Large intestine (tissue), 3 donors: ENCODE measurements at regions not wholly inside any gene's neighbourhood (a gene's known extent, or its start where the extent isn't known, plus 50 kb on each side); places are given as distances from the start of the nearest gene placed in this dataset.

Experiments
- DNase-seq, 2 donors: peaks; one replicate each; pipeline versions ENCODE4 v3.0.0 to v3.0.0-alpha.2; 2013
- H3K27ac ChIP-seq: one replicate; pipeline ENCODE4 v1.5.1; 2013; ENCODE audit warnings: low read length
- H3K27me3 ChIP-seq: 2 replicates; pipeline ENCODE4 v1.6.1; 2013; ENCODE audit warnings: low read length; ENCODE audit not compliant: control insufficient read depth, insufficient read depth
- H3K36me3 ChIP-seq: 2 replicates; pipeline ENCODE4 v1.6.1; 2013; ENCODE audit warnings: low read length; ENCODE audit not compliant: control insufficient read depth, insufficient read depth
- H3K4me1 ChIP-seq: one replicate; pipeline ENCODE4 v1.6.1; 2013; ENCODE audit warnings: low read length; ENCODE audit not compliant: control insufficient read depth, insufficient read depth
- H3K4me3 ChIP-seq: one replicate; pipeline ENCODE4 v1.5.1; 2013; ENCODE audit warnings: low read length
- H3K9me3 ChIP-seq: one replicate; pipeline ENCODE4 v1.6.1; 2013; ENCODE audit warnings: mild to moderate bottlenecking, low read depth, low read length, moderate library complexity; ENCODE audit not compliant: control insufficient read depth
- WGBS: methylation state at CpG from one replicate; pipeline ENCODE4 v1.1.5; 2013; ENCODE audit warnings: low lambda C conversion rate; ENCODE audit not compliant: insufficient coverage; 5-methylcytosine and 5-hydroxymethylcytosine counted together

- Histone ChIP-seq H3K4me3 (no peak overlapping the region), H3K9me3 (no peaks in the 10 kb centered on the region), H3K27ac (no peak overlapping the region), H3K36me3 (no peaks in the 10 kb centered on the region), H3K4me1 (no peaks in the 10 kb centered on the region), H3K27me3 (no peaks in the 10 kb centered on the region)
- no CpG with 5 or more reads among the region's 2 CpGs for WGBS
- no peak for DNase-seq
These were observed 746.0 kb upstream of the CDH2 start for GRCh38 chr18:28922936-28923335.

- no peaks in the 10 kb centered on the region for H3K9me3 ChIP-seq
- no peaks in the 10 kb centered on the region for H3K36me3 ChIP-seq
- DNase-seq: no peak
- H3K27ac ChIP-seq: no peak overlapping the region
- no peak overlapping the region for H3K4me3 ChIP-seq
- H3K4me1 ChIP-seq: no peaks in the 10 kb centered on the region
- H3K27me3 ChIP-seq: no peaks in the 10 kb centered on the region
These were observed 739.5 kb upstream of the CDH2 start for GRCh38 chr18:28916456-28916855.

GRCh38 chr18:28905509-28905908 is 728.6 kb upstream of the CDH2 start:
- H3K36me3 ChIP-seq: no peaks in the 10 kb centered on the region
- peaks cover 2% of the 10 kb centered on the region for H3K9me3 ChIP-seq
- WGBS: no CpG with 5 or more reads among the region's 1 CpG
- no peaks in the 10 kb centered on the region for H3K27me3 ChIP-seq
- H3K27ac ChIP-seq: no peak overlapping the region
- no peak for DNase-seq
- no peak overlapping the region for H3K4me3 ChIP-seq
- no peaks in the 10 kb centered on the region for H3K4me1 ChIP-seq

- no peak overlapping the region for H3K27ac ChIP-seq
- peaks cover 2% of the 10 kb centered on the region for H3K9me3 ChIP-seq
- H3K4me3 ChIP-seq: no peak overlapping the region
- H3K36me3 ChIP-seq: no peaks in the 10 kb centered on the region
- WGBS: 83% methylated on average over 1 of the region's 1 CpG
- DNase-seq: no peak
- no peaks in the 10 kb centered on the region for H3K4me1 ChIP-seq
- no peaks in the 10 kb centered on the region for H3K27me3 ChIP-seq
These were observed 727.9 kb upstream of the CDH2 start for GRCh38 chr18:28904789-28905364.

GRCh38 chr18:28903306-28903705 is 726.4 kb upstream of the CDH2 start:
- peaks cover 2% of the 10 kb centered on the region for H3K9me3 ChIP-seq
- no peak for DNase-seq
- WGBS: 60% methylated on average over 1 of the region's 1 CpG

GRCh38 chr18:28890791-28891190 is 713.9 kb upstream of the CDH2 start:
- H3K36me3 ChIP-seq: no peaks in the 10 kb centered on the region
- peaks cover 3% of the 10 kb centered on the region for H3K9me3 ChIP-seq
- WGBS: no CpG with 5 or more reads among the region's 3 CpGs

More at GRCh38 chr18:28903306-28903705, 726.4 kb upstream of the CDH2 start:
- Histone ChIP-seq H3K36me3 (no peaks in the 10 kb centered on the region), H3K27ac (no peak overlapping the region), H3K27me3 (no peaks in the 10 kb centered on the region), H3K4me3 (no peak overlapping the region), H3K4me1 (no peaks in the 10 kb centered on the region)

GRCh38 chr18:28884304-28884703 is 707.4 kb upstream of the CDH2 start:
- whole genome bisulfite sequencing: no CpG with 5 or more reads among the region's 1 CpG
- Histone ChIP-seq H3K27ac (no peak overlapping the region), H3K4me3 (no peak overlapping the region), H3K27me3 (no peaks in the 10 kb centered on the region), H3K9me3 (peaks cover 3% of the 10 kb centered on the region), H3K36me3 (no peaks in the 10 kb centered on the region), H3K4me1 (no peaks in the 10 kb centered on the region)
- no peak for DNase-seq

More at GRCh38 chr18:28890791-28891190, 713.9 kb upstream of the CDH2 start:
- no peak overlapping the region for H3K4me3 ChIP-seq
- DNase-seq: no peak
- no peak overlapping the region for H3K27ac ChIP-seq
- H3K4me1 ChIP-seq: no peaks in the 10 kb centered on the region
- no peaks in the 10 kb centered on the region for H3K27me3 ChIP-seq

- no peak overlapping the region for H3K4me3 ChIP-seq
- H3K27me3 ChIP-seq: no peaks in the 10 kb centered on the region
- DNase-seq: no peak
- no peak overlapping the region for H3K27ac ChIP-seq
- no peaks in the 10 kb centered on the region for H3K4me1 ChIP-seq
- 90% methylated on average over 2 of the region's 4 CpGs for WGBS
- H3K9me3 ChIP-seq: no peaks in the 10 kb centered on the region
- no peaks in the 10 kb centered on the region for H3K36me3 ChIP-seq
These were observed 703.9 kb upstream of the CDH2 start for GRCh38 chr18:28880856-28881255.

- no peak overlapping the region for H3K4me3 ChIP-seq
- H3K9me3 ChIP-seq: no peaks in the 10 kb centered on the region
- WGBS: no CpG with 5 or more reads among the region's 1 CpG
- H3K4me1 ChIP-seq: no peaks in the 10 kb centered on the region
- no peak overlapping the region for H3K27ac ChIP-seq
- H3K27me3 ChIP-seq: no peaks in the 10 kb centered on the region
- DNase-seq: no peak
- no peaks in the 10 kb centered on the region for H3K36me3 ChIP-seq
These were observed 698.1 kb upstream of the CDH2 start for GRCh38 chr18:28875059-28875458.

GRCh38 chr18:28863396-28863795 is 686.5 kb upstream of the CDH2 start:
- Histone ChIP-seq H3K4me3 (no peak overlapping the region), H3K9me3 (no peaks in the 10 kb centered on the region), H3K27me3 (no peaks in the 10 kb centered on the region), H3K27ac (no peak overlapping the region), H3K36me3 (no peaks in the 10 kb centered on the region), H3K4me1 (no peaks in the 10 kb centered on the region)
- WGBS: 24% methylated on average over 2 of the region's 2 CpGs
- no peak for DNase-seq

GRCh38 chr18:28858248-28858647 is 681.3 kb upstream of the CDH2 start:
- 88% methylated on average over 1 of the region's 1 CpG for WGBS
- Histone ChIP-seq H3K36me3 (no peaks in the 10 kb centered on the region), H3K27ac (no peak overlapping the region), H3K4me3 (no peak overlapping the region), H3K27me3 (no peaks in the 10 kb centered on the region), H3K4me1 (no peaks in the 10 kb centered on the region), H3K9me3 (no peaks in the 10 kb centered on the region)
- no peak for DNase-seq
